Activated naive CD4-positive, alpha-beta T cell treated with anti-CD3 and anti-CD28 coated beads, Interleukin-2, amount 50 U/mL, for 72 hours (primary cell): ENCODE measurements at regions not wholly inside any gene's neighbourhood (a gene's known extent, or its start where the extent isn't known, plus 50 kb on each side); places are given as distances from the start of the nearest gene placed in this dataset.
A peak's percentile ranks its signal among the peaks of the same experiment; 100 is the strongest.

ENCODE experiments used
- ATAC-seq, 2 donors: fragments of 150-1000 bp; cut with Tn5 transposase; 2 replicates each; pipeline ENCODE4 v1.10.0; 2021; ENCODE audit warnings: mild to moderate bottlenecking in 2 of 2, moderate library complexity in 2 of 2
- DNase-seq, 2 donors: peaks; one replicate each; pipeline ENCODE4 v3.0.0; 2021 to 2022; ENCODE audit warnings: low spot score in 2 of 2
- H3K27ac Mint-ChIP-seq, 2 donors: one replicate each; pipeline ENCODE4 v1.8.0; 2022; ENCODE audit warnings: mild to moderate bottlenecking in 2 of 2, mixed read lengths in 2 of 2
- H3K36me3 Mint-ChIP-seq, 2 donors: one replicate each; pipeline ENCODE4 v1.8.0; 2022; ENCODE audit warnings: mixed read lengths in 2 of 2
- H3K9me3 Mint-ChIP-seq, 2 donors: one replicate each; pipeline ENCODE4 v1.8.0; 2022; ENCODE audit warnings: mixed read lengths in 2 of 2

GRCh38 chr10:78547397-78547796, 513.7 kb downstream of the RPS24 start:
- no peaks in the 10 kb centered on the region for H3K36me3 Mint-ChIP-seq
- DNase-seq (no peak), ATAC-seq (peak in 1 of 2 donors; percentile 27)
- no peaks in the 10 kb centered on the region for H3K9me3 Mint-ChIP-seq
- H3K27ac Mint-ChIP-seq = peak overlapping the region in 1 of 2 donors; percentile 6

- no peak for DNase-seq
- H3K27ac Mint-ChIP-seq = peak overlapping the region in 1 of 2 donors; percentile 6
- H3K9me3 Mint-ChIP-seq = no peaks in the 10 kb centered on the region
- no peaks in the 10 kb centered on the region for H3K36me3 Mint-ChIP-seq
- ATAC-seq = no peak
Observed at GRCh38 chr10:78547905-78548304, 514.2 kb downstream of the RPS24 start.

- peak overlapping the region in 1 of 2 donors; percentile 6 for H3K27ac Mint-ChIP-seq
- H3K9me3 Mint-ChIP-seq = no peaks in the 10 kb centered on the region
- no peak for ATAC-seq
- DNase-seq = no peak
- H3K36me3 Mint-ChIP-seq = no peaks in the 10 kb centered on the region
Observed at GRCh38 chr10:78548369-78548768, 514.7 kb downstream of the RPS24 start.

GRCh38 chr10:78549140-78549935, 515.7 kb downstream of the RPS24 start:
- H3K9me3 Mint-ChIP-seq = no peaks in the 10 kb centered on the region
- no peak overlapping the region for H3K27ac Mint-ChIP-seq
- no peak for ATAC-seq

GRCh38 chr10:78550090-78550489, 516.4 kb downstream of the RPS24 start:
- H3K9me3 Mint-ChIP-seq = peaks cover 5% of the 10 kb centered on the region in 2 donors
- H3K36me3 Mint-ChIP-seq = peaks cover 0 to 3% of the 10 kb centered on the region in 2 donors

More at GRCh38 chr10:78549140-78549935, 515.7 kb downstream of the RPS24 start:
- no peak for DNase-seq
- H3K36me3 Mint-ChIP-seq = no peaks in the 10 kb centered on the region

GRCh38 chr10:78550716-78551115, 517.1 kb downstream of the RPS24 start:
- Mint-ChIP-seq H3K27ac (no peak overlapping the region), H3K9me3 (peaks cover 5% of the 10 kb centered on the region in 2 donors)
- ATAC-seq = no peak

More at GRCh38 chr10:78550090-78550489, 516.4 kb downstream of the RPS24 start:
- ATAC-seq = no peak
- H3K27ac Mint-ChIP-seq = no peak overlapping the region
- DNase-seq = no peak

GRCh38 chr10:78551184-78552005, 517.4 kb upstream of the ZMIZ1 start:
- DNase-seq = no peak
- Mint-ChIP-seq H3K36me3 (peaks cover 0 to 5% of the 10 kb centered on the region in 2 donors), H3K9me3 (peaks cover 5% of the 10 kb centered on the region in 2 donors), H3K27ac (peak overlapping the region in 1 of 2 donors; percentile 14)
- ATAC-seq = peak in 1 of 2 donors; percentile 78

More at GRCh38 chr10:78550716-78551115, 517.1 kb downstream of the RPS24 start:
- H3K36me3 Mint-ChIP-seq = peaks cover 0 to 5% of the 10 kb centered on the region in 2 donors
- DNase-seq = no peak

- ATAC-seq (no peak), DNase-seq (no peak)
- Mint-ChIP-seq H3K9me3 (peaks cover 5% of the 10 kb centered on the region in 2 donors), H3K36me3 (peaks cover 0 to 5% of the 10 kb centered on the region in 2 donors), H3K27ac (no peak overlapping the region)
Observed at GRCh38 chr10:78552261-78552811, 516.4 kb upstream of the ZMIZ1 start.

GRCh38 chr10:78553792-78554191, 515.0 kb upstream of the ZMIZ1 start:
- DNase-seq (no peak), ATAC-seq (no peak)
- peaks cover 0 to 5% of the 10 kb centered on the region in 2 donors for H3K36me3 Mint-ChIP-seq
- peaks cover 5% of the 10 kb centered on the region in 2 donors for H3K9me3 Mint-ChIP-seq
- no peak overlapping the region for H3K27ac Mint-ChIP-seq

GRCh38 chr10:78555128-78555527, 513.6 kb upstream of the ZMIZ1 start:
- peaks cover 0 to 5% of the 10 kb centered on the region in 2 donors for H3K36me3 Mint-ChIP-seq
- peaks cover 5% of the 10 kb centered on the region in 2 donors for H3K9me3 Mint-ChIP-seq

GRCh38 chr10:78556705-78557432, 511.9 kb upstream of the ZMIZ1 start:
- Mint-ChIP-seq H3K27ac (no peak overlapping the region), H3K9me3 (peaks cover 5% of the 10 kb centered on the region in 2 donors), H3K36me3 (peaks cover 0 to 5% of the 10 kb centered on the region in 2 donors)
- ATAC-seq (no peak), DNase-seq (no peak)

More at GRCh38 chr10:78555128-78555527, 513.6 kb upstream of the ZMIZ1 start:
- DNase-seq = no peak
- no peak overlapping the region for H3K27ac Mint-ChIP-seq
- no peak for ATAC-seq

- peaks cover 5% of the 10 kb centered on the region in 2 donors for H3K9me3 Mint-ChIP-seq
- H3K36me3 Mint-ChIP-seq = peaks cover 0 to 5% of the 10 kb centered on the region in 2 donors
- ATAC-seq (no peak), DNase-seq (no peak)
- H3K27ac Mint-ChIP-seq = no peak overlapping the region
Observed at GRCh38 chr10:78557433-78557925, 511.3 kb upstream of the ZMIZ1 start.

GRCh38 chr10:78559661-78560340, 509.0 kb upstream of the ZMIZ1 start:
- H3K27ac Mint-ChIP-seq = no peak overlapping the region
- H3K36me3 Mint-ChIP-seq = peaks cover 0 to 4% of the 10 kb centered on the region in 2 donors
- peaks cover 2 to 3% of the 10 kb centered on the region in 2 donors for H3K9me3 Mint-ChIP-seq
- no peak for DNase-seq
- no peak for ATAC-seq

- ATAC-seq (no peak), DNase-seq (no peak)
- H3K27ac Mint-ChIP-seq = no peak overlapping the region
- no peaks in the 10 kb centered on the region for H3K9me3 Mint-ChIP-seq
- no peaks in the 10 kb centered on the region for H3K36me3 Mint-ChIP-seq
Observed at GRCh38 chr10:78560341-78560688, 508.5 kb upstream of the ZMIZ1 start.

GRCh38 chr10:78563314-78563713, 505.5 kb upstream of the ZMIZ1 start:
- Mint-ChIP-seq H3K9me3 (no peaks in the 10 kb centered on the region), H3K27ac (no peak overlapping the region), H3K36me3 (no peaks in the 10 kb centered on the region)
- DNase-seq = no peak
- ATAC-seq = no peak

- no peaks in the 10 kb centered on the region for H3K36me3 Mint-ChIP-seq
- H3K9me3 Mint-ChIP-seq = no peaks in the 10 kb centered on the region
- ATAC-seq (no peak), DNase-seq (no peak)
- H3K27ac Mint-ChIP-seq = no peak overlapping the region
Observed at GRCh38 chr10:78565841-78566240, 502.9 kb upstream of the ZMIZ1 start.
